ENCODE measurements at regions not wholly inside any gene's neighbourhood (a gene's known extent, or its start where the extent isn't known, plus 50 kb on each side); places are given as distances from the start of the nearest gene placed in this dataset.

GRCh38 chr7:377080-378040, 87.4 kb downstream of the FOXL3 start:
- Histone ChIP-seq H3K9me2 (replicated peaks; ENCODE audit: low read length) (no peaks in the 10 kb centered on the region), H3K9ac (ENCODE audit: low read length) (no peak overlapping the region), H3K4me2 (ENCODE audit: low read length) (no peak overlapping the region), H3K9me3 (ENCODE audit: low read length) (no peaks in the 10 kb centered on the region), H3K4me3 (ENCODE audit: low read length) (no peak overlapping the region), H2AFZ (ENCODE audit: low read length) (no peak overlapping the region), H3K4me1 (ENCODE audit: insufficient read depth, low read length) (no peaks in the 10 kb centered on the region), H3K79me2 (ENCODE audit: low read length) (no peaks in the 10 kb centered on the region), H3F3A (ENCODE audit: low read length, unreplicated experiment) (no peaks in the 10 kb centered on the region), H4K20me1 (ENCODE audit: low read length) (no peaks in the 10 kb centered on the region), H3K27me3 (ENCODE audit: low read length) (no peaks in the 10 kb centered on the region), H3K36me3 (ENCODE audit: low read depth, low read length) (no peaks in the 10 kb centered on the region), H3K27ac (ENCODE audit: low read length) (no peak overlapping the region)
- ATAC-seq (no peak), DNase-seq (no peak)
- intact Hi-C loops (cut with micrococcal nuclease), result no loop called here
- POLR2A ChIA-PET (ENCODE audit: unreplicated experiment), result no interaction called here
- BruUV-seq (replicated peaks), result no TSS peak
- CTCF ChIA-PET, result no interaction called here
- TF ChIP-seq EZH2phosphoT487 (IDR thresholded peaks at IDR 0.05; ENCODE audit: borderline replicate concordance, low read length), result no peak
- TF ChIP-seq EZH2 (IDR thresholded peaks at IDR 0.05; ENCODE audit: low read length, unreplicated experiment), result no peak
- no peak for TF ChIP-seq CTCF (conservative IDR thresholded peaks at IDR 0.05; ENCODE audit: low read depth, low read length)

- BruUV-seq (replicated peaks), result no TSS peak
- Histone ChIP-seq H4K20me1 (ENCODE audit: low read length) (no peaks in the 10 kb centered on the region), H3K4me3 (ENCODE audit: low read length) (no peak overlapping the region), H3K79me2 (ENCODE audit: low read length) (no peaks in the 10 kb centered on the region), H3F3A (ENCODE audit: low read length, unreplicated experiment) (no peaks in the 10 kb centered on the region), H3K9me3 (ENCODE audit: low read length) (no peaks in the 10 kb centered on the region), H3K27ac (ENCODE audit: low read length) (no peak overlapping the region), H3K36me3 (ENCODE audit: low read depth, low read length) (no peaks in the 10 kb centered on the region), H3K4me2 (ENCODE audit: low read length) (no peak overlapping the region), H3K9ac (ENCODE audit: low read length) (no peak overlapping the region), H3K27me3 (ENCODE audit: low read length) (no peaks in the 10 kb centered on the region), H3K9me2 (replicated peaks; ENCODE audit: low read length) (no peaks in the 10 kb centered on the region), H3K4me1 (ENCODE audit: insufficient read depth, low read length) (no peaks in the 10 kb centered on the region), H2AFZ (ENCODE audit: low read length) (no peak overlapping the region)
- CTCF ChIA-PET, result no interaction called here
- POLR2A ChIA-PET (ENCODE audit: unreplicated experiment), result no interaction called here
- DNase-seq (no peak), ATAC-seq (no peak)
- intact Hi-C loops (cut with micrococcal nuclease), result no loop called here
- TF ChIP-seq EZH2phosphoT487 (IDR thresholded peaks at IDR 0.05; ENCODE audit: borderline replicate concordance, low read length), result no peak
- TF ChIP-seq EZH2 (IDR thresholded peaks at IDR 0.05; ENCODE audit: low read length, unreplicated experiment), result no peak
- TF ChIP-seq CTCF (conservative IDR thresholded peaks at IDR 0.05; ENCODE audit: low read depth, low read length), result no peak
Observed at GRCh38 chr7:378041-378420, 88.1 kb downstream of the FOXL3 start.
